ENCODE measurements at regions not wholly inside any gene's neighbourhood (a gene's known extent, or its start where the extent isn't known, plus 50 kb on each side); places are given as distances from the start of the nearest gene placed in this dataset.
"Not testable (repeated sequence)": the region's sequence is repeated elsewhere in the genome, so short reads cannot be mapped to it uniquely, and the experiment has no call there.

DNA sequence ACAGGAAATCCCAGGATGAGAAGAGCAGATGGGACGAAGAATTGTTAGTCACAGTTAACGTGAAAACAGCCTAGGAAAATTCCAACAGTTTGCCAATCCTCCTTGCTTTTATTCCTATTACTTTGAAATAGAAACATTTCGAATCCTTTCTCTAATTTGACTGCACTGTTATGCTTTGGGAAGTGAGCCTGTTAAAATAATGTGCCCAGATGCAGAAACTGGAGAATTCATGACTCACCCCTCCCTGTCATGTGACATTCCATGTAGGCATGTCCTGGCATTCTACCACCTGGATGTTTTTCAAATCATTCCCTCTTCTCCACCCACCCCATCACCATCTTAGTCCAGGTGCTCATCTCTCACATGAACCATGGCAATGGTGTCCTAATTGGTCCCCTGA is 107.3 kb downstream of the MINAR1 start:
- no peak for DNase-seq (ENCODE audit: low spot score)

DNA sequence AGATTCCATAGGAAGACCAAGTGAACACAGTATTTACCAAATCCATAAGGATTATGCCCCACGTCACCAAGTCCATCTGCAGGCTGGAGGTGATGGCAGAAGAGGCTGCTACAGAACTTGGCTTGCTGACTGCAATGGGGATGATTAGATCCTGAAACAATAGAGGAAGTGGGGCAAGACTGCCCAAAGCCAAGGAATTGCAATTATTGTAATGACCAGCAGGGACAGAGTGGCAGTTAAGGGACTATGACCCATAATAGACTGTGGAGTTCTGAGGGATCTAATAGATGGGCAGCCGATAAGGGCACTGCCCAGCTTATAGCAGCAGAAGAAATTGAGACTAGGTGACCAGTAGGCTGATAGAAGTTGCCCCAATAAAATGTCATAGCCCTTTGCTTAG is 108.4 kb downstream of the MINAR1 start:
- no peak for DNase-seq (ENCODE audit: low spot score)

DNA sequence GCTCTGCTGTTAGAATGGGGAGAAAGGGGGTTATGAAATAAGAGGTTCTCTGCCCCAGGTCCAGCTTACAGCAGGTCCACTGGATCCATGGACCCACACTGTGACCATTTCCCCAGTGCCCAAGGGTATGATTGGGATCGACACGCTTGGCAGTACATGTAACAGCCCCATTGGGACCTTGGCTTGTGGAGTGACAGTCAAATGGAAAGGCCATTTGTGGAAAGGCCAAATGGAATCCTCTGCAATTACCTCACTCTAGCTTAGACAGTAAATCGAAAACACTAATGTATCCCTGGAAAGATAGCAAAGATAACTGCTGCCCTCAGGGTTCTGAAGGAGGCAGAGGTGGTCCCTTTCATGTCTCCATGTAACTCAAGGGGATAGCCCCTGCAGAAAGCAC is 109.1 kb downstream of the MINAR1 start:
- no peak for DNase-seq (ENCODE audit: low spot score)

DNA sequence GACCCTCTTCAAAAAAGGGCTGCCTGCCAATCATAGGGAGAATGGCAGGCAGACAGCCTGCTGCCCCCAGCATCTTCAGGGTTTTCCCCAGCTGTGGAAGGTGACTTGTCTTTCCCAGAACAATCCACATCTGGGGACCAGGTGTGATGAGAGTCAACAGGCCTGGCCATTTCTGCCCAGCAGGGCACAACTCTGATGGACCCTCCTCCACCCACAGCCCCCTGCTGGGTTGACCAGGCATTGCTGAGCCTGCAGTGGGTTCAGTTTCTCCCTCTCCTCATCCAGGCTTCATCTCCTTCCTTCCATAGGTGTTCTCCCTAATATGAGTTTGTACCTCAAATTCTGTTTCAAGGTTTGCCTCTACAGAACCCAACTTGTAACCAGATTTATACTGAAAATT is 111.0 kb downstream of the MINAR1 start:
- no peak for DNase-seq (ENCODE audit: low spot score)

DNA sequence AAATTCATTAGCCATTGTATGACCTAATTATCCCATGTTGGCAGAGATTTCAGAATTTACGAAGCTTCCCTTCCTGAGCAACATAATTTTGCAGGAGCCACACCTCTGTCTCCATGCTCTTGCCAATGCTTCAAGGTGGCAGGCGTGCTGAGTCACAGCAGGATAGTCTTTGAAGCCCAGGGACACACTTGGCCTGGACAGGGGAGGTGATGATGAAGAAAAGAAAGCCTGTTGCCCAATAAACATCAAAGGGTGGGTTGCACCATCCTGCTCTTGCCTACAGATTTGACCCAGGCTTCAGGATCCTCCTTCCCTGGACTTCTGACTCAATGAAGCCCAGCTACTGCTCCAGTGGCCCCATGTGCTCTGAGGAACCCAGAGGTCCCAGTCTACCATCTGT is 117.1 kb downstream of the MINAR1 start:
- no peak for DNase-seq (ENCODE audit: low spot score)

DNA sequence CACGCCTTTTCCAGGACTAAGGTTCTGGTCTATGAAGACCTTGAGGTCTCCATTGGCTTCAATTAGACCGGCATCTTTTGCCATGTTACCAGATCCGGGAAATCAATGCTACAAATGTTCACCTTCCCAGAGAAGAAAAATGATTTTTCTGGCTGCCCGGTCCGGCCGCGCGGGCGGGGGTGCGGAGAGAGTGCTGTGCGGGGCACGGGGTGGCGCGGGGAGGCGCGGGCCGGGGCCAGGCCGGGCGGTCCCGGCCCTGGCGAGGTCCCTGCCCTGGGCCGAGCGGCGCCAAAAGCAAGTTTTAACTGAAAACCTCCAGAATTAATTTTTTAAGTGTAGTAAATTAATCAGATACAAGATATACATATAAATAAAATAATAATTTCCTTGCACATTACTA is 128.2 kb downstream of the MINAR1 start:
- no peak for DNase-seq (ENCODE audit: low spot score)

DNA sequence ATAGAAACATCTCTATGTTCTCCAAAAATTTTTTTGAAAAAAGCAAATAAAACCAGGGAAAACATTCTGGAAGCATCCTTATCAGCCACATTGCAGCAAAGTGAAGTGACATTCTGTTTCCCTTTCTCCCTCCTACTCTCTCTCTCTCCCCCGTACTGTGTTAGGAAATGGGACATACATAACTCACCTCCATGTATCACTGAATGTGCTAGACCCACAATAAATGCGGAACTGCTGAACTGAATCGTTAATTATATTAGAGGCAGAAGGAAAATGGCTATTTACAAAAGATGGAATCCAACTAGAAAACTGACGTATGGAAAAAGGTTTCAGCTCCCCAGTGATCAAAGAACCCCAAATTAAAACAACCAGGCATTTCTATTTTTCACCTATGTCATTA is 129.8 kb downstream of the MINAR1 start:
- DNase-seq (ENCODE audit: low spot score): no peak

DNA sequence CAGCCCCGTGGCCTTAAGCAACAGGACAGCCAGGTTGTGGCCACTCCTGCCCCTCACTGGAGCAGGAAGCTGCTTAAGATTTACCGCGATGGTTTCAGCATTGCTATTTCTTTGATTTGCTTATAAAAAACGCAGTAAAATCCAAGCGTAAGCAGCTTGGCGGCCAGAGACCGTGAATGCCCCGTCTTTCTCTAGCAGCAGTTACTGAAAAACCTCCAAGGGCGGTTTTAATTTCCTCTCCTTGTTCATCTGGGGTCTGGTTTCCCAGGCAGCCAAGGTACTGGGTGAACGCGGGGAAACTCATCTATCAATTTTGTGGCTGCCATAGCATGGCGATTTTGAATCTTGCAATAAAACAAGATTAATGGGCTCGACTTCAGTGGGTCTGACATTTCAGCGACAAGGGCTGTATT is 130.3 kb downstream of the MINAR1 start:
- DNase-seq (ENCODE audit: low spot score): no peak

DNA sequence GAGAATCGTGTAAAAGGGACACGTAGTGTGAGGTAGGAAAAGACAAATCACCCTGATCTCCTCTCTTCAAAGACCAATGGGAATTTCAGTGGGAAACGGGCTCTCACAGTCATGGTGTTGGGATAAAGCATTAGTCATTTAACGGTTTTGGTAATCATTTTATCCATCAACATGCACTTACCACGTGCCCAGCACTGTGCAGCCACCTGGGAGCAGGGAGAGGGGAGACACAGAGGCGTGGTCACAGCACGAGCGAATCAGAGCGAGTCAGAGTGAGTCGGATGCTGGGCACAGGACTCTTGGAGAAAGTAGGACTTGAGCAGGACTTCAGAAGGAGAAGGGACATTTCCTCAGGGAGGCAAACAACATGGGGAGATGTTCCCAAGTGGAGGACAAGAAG is 130.8 kb downstream of the MINAR1 start:
- DNase-seq (ENCODE audit: low spot score): no peak

DNA sequence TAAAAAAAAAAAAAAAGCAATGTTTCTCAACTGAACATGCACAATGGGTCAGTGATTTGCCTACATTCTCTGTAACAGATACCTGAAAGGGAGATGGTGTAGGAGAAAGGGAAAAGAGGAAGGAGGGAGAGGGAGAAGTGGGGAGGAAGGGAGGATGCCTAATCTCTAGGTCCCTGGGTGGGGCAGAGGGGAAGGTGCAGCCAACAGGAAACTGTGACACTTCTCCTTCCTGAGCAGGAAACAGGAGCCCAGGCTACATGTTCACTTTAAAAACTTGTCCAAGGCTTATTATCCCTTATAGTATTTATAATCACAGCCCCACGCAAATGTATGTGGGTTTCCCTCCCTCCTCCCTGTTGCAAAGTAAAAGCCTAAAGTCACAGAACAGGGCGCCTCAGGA is 137.9 kb downstream of the MINAR1 start:
- no peak for DNase-seq (ENCODE audit: low spot score)

DNA sequence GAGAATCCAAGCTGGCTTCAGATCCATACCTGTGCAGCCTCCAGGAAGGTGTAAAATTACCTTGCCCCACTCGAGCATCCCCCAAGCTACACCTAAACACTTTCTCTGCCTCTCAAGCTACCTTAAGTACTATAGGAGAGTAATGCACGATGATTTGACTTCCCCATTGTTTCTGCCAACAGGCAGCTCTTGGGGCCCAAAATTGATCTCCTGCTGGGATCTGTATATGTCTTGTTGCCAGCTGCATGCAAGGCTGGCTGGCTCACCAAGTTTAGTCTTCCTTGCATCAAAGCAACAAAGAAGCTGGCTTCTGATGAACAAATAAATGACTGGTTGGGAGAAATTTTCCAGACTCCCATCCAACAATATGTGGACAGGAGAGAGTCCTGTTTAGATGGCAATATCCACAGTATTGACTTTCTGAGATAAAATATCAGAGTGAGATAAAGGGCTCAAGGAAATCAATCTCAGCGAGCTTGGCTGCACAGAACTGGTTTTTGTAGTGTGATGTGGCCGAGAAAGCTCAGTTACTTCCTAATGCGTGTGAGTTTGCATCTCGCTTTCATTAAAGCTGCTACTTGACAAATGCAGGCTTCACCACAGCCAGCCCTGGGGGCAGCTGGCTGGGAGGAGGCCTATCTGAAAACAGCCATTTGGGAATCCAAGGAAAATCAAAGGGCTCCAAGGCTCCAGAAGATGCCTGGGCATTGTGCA is 140.7 kb downstream of the MINAR1 start:
- DNase-seq (ENCODE audit: low spot score): no peak

DNA sequence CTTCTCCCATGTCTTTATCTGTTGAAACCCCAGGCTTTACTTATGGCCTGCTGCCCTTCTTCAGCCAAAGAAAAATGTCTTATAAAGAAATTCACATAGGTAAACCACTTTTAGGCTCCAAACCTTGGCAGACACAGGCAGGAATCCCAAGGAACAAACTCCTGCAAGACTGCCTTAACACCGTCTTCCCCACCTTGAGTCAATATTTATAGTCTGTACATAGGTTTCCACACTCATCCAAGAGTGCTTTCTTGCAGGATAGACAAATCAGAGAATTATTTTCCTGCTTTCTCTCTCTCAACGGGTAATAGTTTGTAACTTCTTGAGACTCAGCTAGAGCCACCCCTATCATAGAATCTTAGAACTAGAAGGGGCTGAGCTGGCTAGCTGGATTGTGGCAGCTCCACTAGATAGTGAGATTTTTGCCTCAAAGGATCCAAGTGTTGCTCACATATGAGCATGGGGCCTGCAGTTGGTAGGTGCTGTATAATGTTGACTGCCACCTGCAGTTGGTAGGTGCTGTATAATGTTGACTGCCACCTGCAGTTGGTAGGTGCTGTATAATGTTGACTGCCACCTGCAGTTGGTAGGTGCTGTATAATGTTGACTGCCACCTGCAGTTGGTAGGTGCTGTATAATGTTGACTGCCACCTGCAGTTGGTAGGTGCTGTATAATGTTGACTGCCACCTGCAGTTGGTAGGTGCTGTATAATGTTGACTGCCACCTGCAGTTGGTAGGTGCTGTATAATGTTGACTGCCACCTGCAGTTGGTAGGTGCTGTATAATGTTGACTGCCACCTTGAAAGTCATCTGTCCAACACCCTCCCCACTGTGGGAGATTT is 142.5 kb downstream of the MINAR1 start:
- DNase-seq (ENCODE audit: low spot score): not testable (repeated sequence)

DNA sequence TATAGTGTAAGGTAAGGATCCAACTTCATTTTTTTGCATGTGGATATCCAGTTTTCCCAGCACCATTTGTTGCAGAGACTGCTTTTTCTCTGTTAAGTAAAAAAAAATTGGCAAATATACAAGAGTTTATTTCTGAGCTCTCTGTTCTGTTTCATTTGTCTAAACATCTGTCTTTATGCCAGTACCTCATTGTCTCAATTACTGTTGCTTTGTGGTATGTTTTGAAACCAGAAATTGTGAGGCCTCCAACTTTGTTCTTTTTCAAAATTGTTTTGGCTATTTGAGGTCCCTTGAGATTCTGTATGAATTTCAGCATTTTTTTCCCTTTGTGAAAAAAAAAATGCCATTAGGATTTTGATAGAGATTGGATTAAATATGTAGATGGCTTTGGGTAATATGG is 150.5 kb downstream of the MINAR1 start:
- DNase-seq (ENCODE audit: low spot score): no peak

DNA sequence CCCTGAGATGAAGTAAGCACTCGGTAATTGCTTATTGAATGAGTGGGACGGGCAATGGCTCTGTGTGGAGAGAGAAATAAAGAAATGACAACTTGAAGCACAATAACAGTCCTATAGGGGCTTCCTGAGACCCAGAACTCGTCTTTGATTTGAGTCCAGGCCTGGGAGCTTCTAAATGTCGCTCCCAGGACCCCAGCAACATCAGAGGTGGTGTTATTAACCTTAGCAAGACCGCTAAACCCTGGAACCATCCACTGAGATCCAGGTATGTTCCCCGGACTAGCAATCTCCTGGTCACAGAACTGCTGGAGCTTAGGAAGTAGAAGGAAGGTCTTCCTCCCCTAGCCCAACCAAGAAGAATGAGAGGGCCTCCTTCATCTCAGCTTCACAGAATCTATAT is 160.0 kb downstream of the MINAR1 start:
- no peak for DNase-seq (ENCODE audit: low spot score)

DNA sequence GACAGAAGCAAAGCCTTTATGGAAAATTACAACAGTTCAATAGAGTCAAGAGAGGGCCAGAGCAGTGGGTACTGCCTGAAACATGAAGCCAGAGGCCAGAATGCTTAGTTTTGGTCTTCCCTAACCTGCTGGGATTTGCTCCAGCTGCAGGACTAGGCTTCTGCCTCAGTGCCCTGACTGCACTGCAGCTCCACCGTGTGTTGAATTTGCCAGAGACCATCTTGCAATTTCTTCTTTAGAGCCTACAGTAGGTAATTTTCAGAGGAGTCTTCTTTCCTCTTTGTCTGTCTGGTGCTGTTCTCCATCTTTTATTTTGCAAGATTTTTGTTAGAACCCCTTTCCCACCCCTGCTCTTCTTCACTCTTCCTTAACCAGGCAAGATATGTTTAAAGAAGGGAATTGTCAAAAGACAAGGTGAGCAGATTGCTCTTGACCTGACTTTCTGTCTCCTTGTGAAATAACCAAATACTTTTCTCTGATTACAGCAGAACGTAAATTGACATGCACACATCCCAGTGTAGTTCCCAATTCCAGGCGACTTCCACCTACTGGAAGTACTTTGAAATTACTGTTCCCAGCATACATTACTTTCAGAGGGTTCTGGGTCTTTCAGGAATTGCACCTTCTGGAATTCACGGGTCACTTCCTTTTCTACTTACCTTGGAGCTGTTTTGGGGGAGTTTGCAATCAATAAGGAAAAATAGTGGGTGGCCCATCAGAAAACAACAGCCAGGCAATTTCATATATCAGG is 161.2 kb downstream of the MINAR1 start:
- DNase-seq (ENCODE audit: low spot score): no peak

DNA sequence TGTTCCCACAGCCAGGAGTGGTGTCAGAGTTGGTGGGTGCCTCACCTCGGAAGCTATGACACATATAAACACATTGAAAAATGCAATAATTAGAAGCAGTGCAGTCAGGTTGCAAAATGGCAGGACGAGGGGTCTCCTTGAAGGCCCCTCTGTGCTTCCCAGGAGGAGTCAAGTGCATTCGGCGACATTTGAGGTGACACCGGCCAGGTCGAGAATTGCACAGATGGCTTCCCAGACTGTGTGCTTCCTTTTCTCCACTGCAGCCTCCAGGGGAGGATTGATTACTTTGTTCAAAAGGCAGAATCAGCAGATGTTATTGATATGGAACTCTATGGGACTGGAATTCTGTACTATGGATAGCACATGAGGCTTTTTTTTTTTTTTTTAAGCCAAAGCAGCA is 163.2 kb downstream of the MINAR1 start:
- no peak for DNase-seq (ENCODE audit: low spot score)

DNA sequence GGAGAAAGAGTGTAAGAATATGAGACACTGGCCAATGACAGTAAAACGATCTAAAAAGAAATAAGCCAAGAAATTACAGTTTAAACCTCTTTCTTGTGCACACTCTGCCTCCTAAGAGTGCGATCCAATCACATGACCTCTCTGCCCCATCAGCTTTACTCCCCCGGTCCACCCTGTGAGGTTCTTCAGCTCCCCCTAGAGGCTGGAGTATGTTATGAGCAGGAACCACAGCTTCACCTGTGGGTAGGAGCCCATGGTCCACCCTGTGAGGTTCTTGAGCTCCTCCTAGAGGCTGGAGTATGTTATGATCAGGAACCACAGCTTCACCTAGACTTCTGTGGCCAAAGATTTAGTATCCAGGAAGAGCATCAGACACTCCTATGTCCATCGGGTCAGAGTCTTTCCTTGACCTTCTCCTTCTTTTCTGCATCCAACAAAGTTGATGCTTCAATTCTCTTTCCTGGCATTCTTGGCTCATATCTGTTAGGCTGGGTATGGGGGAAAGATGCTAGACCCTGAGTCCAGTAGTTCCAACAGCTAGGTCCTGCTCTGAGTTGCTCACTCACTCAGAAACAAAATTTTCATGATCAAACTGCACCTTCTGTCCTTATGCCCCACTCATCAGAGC is 164.0 kb downstream of the MINAR1 start:
- DNase-seq (ENCODE audit: low spot score): peak; percentile 85

DNA sequence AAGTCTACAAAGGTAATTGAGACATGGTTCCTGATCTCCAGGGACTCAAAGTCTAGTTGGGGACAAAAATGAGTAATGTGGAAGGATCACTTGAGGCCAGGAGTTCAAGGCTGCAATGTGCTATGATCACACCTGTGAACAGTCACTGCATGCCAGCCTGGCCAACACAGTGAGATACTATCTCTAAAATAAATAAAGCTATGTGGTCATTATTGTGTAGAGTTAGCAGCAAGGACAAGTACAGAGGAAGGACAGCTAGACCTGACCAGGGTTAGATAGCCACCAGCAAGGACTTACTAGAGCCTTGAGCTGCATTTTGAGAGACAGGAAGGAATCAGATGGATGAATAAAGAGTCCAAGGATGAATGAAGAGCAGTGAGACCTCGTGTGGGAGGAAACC is 166.5 kb downstream of the MINAR1 start:
- no peak for DNase-seq (ENCODE audit: low spot score)

DNA sequence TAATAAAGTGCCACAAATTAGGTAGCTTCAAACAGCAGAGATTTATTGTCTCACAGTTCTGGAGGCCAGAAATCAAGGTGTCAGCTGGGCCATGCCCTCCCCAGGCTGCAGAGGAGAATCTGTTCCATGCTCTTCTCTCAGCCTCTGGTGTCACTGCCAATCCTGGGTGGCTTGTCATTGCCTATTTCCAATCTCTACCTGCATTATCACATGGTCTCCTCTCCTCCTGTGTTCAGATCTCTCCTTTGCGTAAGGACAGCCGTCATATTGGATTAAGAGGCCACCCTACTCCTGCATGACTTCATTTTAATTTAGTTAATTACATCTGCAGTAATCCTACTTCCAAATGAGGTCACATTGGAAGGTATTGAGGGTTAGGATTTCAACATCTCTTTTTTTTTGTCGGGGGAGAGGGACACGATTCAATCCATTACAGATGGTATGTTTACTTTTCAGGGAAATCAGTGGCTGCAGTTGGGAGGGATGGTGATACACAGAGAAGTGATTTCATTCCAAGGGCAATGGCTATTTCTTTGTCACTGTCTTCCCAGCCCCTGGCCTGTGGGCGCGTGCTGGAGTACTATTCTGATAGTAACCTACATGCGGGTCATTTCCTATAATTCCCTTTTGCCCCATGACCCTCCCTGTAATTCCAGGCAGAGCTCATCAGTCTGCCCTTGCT is 169.4 kb downstream of the MINAR1 start:
- no peak for DNase-seq (ENCODE audit: low spot score)

DNA sequence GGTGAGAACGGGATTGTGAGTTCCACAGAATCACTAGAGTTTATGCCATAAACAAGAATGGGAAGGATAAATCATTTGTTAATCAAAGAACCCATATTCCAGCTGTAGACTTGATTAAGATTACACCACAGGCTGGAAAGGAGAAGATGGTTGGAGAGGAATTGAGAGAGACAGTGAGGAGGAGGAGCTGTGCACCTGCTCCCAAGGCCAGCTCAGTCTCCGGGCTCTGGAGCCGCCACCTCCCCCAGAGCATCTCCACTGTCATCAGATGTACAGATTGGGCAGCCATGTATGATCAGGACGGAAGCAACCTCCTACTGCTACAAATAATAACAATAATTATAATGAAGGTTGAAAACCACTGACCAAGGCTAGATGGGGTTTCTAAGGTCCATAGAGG is 170.0 kb downstream of the MINAR1 start:
- DNase-seq (ENCODE audit: low spot score): no peak

DNA sequence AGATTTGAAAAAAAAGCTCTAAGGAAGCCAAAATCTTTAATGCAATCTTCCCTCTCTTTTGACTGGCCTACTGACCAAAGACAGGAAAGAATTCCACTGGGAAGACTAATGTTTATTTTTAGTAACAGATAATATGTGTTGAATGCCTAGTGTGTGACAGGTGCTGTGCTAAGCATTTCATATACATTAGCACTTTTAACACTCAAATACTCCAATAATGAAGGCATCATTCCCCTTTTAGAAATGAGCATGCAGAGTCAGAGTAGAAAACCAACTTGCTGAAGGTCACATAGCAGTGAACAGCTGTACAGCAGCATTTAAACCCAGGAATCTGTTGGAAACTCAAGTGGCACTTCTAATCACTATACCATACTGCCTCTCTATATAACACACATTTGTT is 170.6 kb downstream of the MINAR1 start:
- DNase-seq (ENCODE audit: low spot score): no peak

DNA sequence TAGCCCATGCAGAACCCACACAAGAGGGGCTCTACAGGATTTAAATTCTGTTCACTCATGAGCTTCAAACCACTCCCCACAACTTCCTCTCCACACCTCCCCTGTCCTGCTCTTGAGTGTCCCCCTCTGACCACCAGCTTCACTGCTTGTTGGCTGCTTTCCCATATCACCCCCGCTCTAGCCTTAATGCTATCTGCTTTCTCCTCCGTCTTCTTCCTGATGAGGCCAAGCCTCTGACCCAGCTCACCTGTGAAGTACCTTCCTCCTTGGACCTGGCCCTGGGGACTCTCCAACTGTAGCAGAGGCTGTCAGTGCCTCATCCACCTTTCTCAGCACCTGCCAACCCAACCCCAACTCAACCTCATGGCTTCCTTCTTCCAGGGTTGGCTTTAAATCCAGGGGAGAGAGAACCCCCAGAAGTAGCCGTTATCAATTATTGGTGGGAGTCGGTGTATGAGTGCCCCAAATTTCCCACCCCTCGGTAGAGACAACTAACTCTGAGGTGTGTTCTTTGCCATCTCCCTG is 174.8 kb downstream of the MINAR1 start:
- no peak for DNase-seq (ENCODE audit: low spot score)

Measured in hematopoietic multipotent progenitor cell treated with erythropoietin and hydrocortisone succinate and interleukin-3 and kit ligand, for 15 days (in vitro differentiated cells).